DMS153 (cell line): ENCODE measurements at regions not wholly inside any gene's neighbourhood (a gene's known extent, or its start where the extent isn't known, plus 50 kb on each side); places are given as distances from the start of the nearest gene placed in this dataset.
"Not testable (repeated sequence)": the region's sequence is repeated elsewhere in the genome, so short reads cannot be mapped to it uniquely, and the experiment has no call there.

Experiments used
- DNase-seq: peaks from one replicate; lab custom pipeline; 2025; lab: John Stamatoyannopoulos, UW

- no peak for DNase-seq
These were observed 336.3 kb downstream of the DAD1 start for GRCh38 chr14:22252686-22253085.

- no peak for DNase-seq
These were observed 337.9 kb downstream of the DAD1 start for GRCh38 chr14:22251090-22251489.

GRCh38 chr14:22249770-22250169, 339.3 kb downstream of the DAD1 start:
- no peak for DNase-seq

GRCh38 chr14:22243971-22244581, 344.9 kb downstream of the DAD1 start:
- DNase-seq: no peak

- DNase-seq: not testable (repeated sequence)
These were observed 350.7 kb downstream of the DAD1 start for GRCh38 chr14:22238320-22238719.

GRCh38 chr14:22233377-22233776, 355.6 kb downstream of the DAD1 start:
- DNase-seq: no peak

GRCh38 chr14:22232933-22233332, 356.1 kb downstream of the DAD1 start:
- no peak for DNase-seq

- no peak for DNase-seq
These were observed 356.5 kb downstream of the DAD1 start for GRCh38 chr14:22232486-22232885.

- no peak for DNase-seq
These were observed 358.0 kb downstream of the DAD1 start for GRCh38 chr14:22231018-22231417.

- no peak for DNase-seq
These were observed 358.5 kb downstream of the DAD1 start for GRCh38 chr14:22230517-22230916.

GRCh38 chr14:22227084-22227483, 361.9 kb downstream of the DAD1 start:
- no peak for DNase-seq

GRCh38 chr14:22226381-22226780, 362.6 kb downstream of the DAD1 start:
- no peak for DNase-seq

GRCh38 chr14:22225516-22226140, 363.4 kb downstream of the DAD1 start:
- no peak for DNase-seq

- no peak for DNase-seq
These were observed 367.5 kb downstream of the DAD1 start for GRCh38 chr14:22221508-22221907.

GRCh38 chr14:22220427-22220826, 368.6 kb downstream of the DAD1 start:
- no peak for DNase-seq

GRCh38 chr14:22218728-22219127, 370.3 kb downstream of the DAD1 start:
- DNase-seq: no peak

- no peak for DNase-seq
These were observed 375.9 kb downstream of the DAD1 start for GRCh38 chr14:22213120-22213519.

GRCh38 chr14:22210906-22211305, 378.1 kb downstream of the DAD1 start:
- no peak for DNase-seq

- no peak for DNase-seq
These were observed 379.0 kb downstream of the DAD1 start for GRCh38 chr14:22210026-22210425.

GRCh38 chr14:22203036-22203435, 386.0 kb downstream of the DAD1 start:
- no peak for DNase-seq

- DNase-seq: no peak
These were observed 386.7 kb downstream of the DAD1 start for GRCh38 chr14:22202313-22202712.

GRCh38 chr14:22200977-22201605, 387.9 kb downstream of the DAD1 start:
- no peak for DNase-seq

- DNase-seq: not testable (repeated sequence)
These were observed 388.9 kb downstream of the DAD1 start for GRCh38 chr14:22200131-22200530.

GRCh38 chr14:22194664-22195063, 394.4 kb downstream of the DAD1 start:
- no peak for DNase-seq
